ENCODE measurements at regions not wholly inside any gene's neighbourhood (a gene's known extent, or its start where the extent isn't known, plus 50 kb on each side); places are given as distances from the start of the nearest gene placed in this dataset.

GRCh38 chr21:38879912-38880576 is 74.3 kb downstream of the ETS2 start:
- TF ChIP-seq MAX (IDR thresholded peaks at IDR 0.05) = no peak
- TF ChIP-seq YY1 (IDR thresholded peaks at IDR 0.05; ENCODE audit: low read depth) = no peak
- TF ChIP-seq RAD21 (IDR thresholded peaks at IDR 0.05; ENCODE audit: low read depth) = no peak
- TF ChIP-seq EGR1 (IDR thresholded peaks at IDR 0.05) = no peak
- TF ChIP-seq TCF12 (IDR thresholded peaks at IDR 0.05; ENCODE audit: low read depth) = no peak
- TF ChIP-seq, protein P1, sequence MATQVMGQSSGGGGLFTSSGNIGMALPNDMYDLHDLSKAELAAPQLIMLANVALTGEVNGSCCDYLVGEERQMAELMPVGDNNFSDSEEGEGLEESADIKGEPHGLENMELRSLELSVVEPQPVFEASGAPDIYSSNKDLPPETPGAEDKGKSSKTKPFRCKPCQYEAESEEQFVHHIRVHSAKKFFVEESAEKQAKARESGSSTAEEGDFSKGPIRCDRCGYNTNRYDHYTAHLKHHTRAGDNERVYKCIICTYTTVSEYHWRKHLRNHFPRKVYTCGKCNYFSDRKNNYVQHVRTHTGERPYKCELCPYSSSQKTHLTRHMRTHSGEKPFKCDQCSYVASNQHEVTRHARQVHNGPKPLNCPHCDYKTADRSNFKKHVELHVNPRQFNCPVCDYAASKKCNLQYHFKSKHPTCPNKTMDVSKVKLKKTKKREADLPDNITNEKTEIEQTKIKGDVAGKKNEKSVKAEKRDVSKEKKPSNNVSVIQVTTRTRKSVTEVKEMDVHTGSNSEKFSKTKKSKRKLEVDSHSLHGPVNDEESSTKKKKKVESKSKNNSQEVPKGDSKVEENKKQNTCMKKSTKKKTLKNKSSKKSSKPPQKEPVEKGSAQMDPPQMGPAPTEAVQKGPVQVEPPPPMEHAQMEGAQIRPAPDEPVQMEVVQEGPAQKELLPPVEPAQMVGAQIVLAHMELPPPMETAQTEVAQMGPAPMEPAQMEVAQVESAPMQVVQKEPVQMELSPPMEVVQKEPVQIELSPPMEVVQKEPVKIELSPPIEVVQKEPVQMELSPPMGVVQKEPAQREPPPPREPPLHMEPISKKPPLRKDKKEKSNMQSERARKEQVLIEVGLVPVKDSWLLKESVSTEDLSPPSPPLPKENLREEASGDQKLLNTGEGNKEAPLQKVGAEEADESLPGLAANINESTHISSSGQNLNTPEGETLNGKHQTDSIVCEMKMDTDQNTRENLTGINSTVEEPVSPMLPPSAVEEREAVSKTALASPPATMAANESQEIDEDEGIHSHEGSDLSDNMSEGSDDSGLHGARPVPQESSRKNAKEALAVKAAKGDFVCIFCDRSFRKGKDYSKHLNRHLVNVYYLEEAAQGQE (IDR thresholded peaks at IDR 0.05; ENCODE audit: low read depth) = no peak
- TF ChIP-seq NFIC (IDR thresholded peaks at IDR 0.05) = no peak
- TF ChIP-seq CEBPB (IDR thresholded peaks at IDR 0.05) = no peak
- TF ChIP-seq ZBTB7A (IDR thresholded peaks at IDR 0.05; ENCODE audit: low read depth) = no peak
- TF ChIP-seq TEAD4 (IDR thresholded peaks at IDR 0.05) = no peak

DNA sequence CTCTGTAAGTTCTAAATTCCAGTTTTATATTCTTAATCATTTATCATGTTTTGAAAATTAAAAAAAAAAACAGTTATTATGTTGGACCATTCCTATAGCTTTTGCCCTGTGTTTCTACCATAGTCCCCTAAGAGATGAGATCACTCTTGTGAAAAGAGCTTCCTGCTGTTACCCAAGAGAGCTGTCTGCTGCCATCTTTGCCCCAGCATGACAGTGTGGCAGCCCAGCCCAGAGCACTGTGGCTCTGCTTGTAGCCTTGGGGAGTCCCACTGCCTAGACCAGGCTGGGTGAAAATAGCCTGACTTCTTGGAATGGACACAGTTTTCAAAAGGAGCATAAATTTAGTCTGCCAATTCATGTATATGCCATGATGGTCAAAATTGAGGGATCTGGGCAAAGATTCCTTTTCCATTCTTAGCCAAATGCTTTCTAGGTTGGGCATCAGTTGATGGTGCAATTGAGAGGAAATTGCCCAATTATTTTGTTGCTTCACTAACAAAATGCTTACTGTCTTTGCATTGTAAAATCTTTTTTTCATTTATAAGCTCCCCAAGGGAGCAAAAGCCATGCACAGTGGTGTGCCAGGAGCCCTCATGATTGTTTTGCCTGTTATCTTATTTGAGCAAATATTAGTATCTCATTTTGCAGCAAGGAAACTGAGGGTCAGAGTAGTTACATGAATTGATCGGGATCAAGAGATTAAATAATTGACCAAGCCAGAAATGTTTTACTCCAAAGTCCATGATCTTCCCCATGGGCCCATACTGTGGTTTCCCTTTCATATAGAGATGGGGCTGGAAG is 72.8 kb downstream of the ETS2 start:
- TF ChIP-seq TEAD4 (IDR thresholded peaks at IDR 0.05) (no peak), EGR1 (IDR thresholded peaks at IDR 0.05) (no peak), USF1 (IDR thresholded peaks at IDR 0.05) (no peak), CREB1 (IDR thresholded peaks at IDR 0.05; ENCODE audit: low read depth) (no peak), MAX (IDR thresholded peaks at IDR 0.05) (no peak), RAD21 (IDR thresholded peaks at IDR 0.05; ENCODE audit: low read depth) (no peak), NFIC (IDR thresholded peaks at IDR 0.05) (no peak), YY1 (IDR thresholded peaks at IDR 0.05; ENCODE audit: low read depth) (no peak), EP300 (IDR thresholded peaks at IDR 0.05; ENCODE audit: borderline replicate concordance) (no peak), CEBPB (IDR thresholded peaks at IDR 0.05) (no peak), TAF1 (IDR thresholded peaks at IDR 0.05; ENCODE audit: low read depth) (no peak), TCF12 (IDR thresholded peaks at IDR 0.05; ENCODE audit: low read depth) (no peak), ZBTB7A (IDR thresholded peaks at IDR 0.05; ENCODE audit: low read depth) (no peak), FOXM1 (IDR thresholded peaks at IDR 0.05; ENCODE audit: borderline replicate concordance, low read depth) (no peak)
- TF ChIP-seq, protein P1 (IDR thresholded peaks at IDR 0.05; ENCODE audit: low read depth) = no peak

DNA sequence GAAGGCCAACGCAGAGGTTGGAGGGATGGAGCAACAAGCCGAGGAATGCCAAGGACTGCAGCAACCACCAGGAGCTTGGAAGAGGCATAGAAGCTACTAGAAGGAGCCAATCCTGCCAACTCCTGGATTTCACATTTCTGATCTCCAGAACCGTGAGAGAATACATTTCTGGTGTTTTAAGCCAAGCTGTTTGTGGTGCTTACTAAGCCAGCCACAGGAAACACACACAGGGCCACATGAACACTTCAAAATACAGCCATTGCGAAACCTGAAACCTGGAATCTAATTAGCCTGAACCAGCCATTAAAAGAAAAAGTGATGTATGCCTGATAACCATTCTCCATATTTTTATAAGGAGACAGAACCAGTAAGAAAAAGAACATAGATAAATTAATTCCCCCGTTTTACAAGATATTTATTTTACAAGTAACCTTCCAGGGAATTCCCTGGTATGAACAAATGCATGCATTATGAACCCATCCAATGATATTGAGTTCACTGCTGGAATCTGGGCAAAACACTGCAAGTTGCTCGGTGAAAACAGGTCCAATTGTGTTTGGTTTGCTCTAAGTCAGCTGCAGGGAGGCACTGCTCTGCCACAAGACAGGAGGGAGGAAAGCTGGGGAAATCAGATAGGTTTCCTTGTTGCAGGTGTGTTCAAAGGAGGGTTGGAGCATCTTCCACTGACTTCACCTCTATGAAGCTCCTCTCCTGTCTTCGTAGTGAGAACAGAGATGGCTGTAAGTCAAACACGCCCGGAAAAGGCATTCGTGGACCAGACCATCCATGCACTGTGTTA is 70.2 kb downstream of the ETS2 start:
- TF ChIP-seq RAD21 (IDR thresholded peaks at IDR 0.05; ENCODE audit: low read depth) (no peak), EP300 (IDR thresholded peaks at IDR 0.05; ENCODE audit: borderline replicate concordance) (no peak), CEBPB (IDR thresholded peaks at IDR 0.05) (0 out of 2 replicates have a peak, but pooled peaks have one; percentile 16), CREB1 (IDR thresholded peaks at IDR 0.05; ENCODE audit: low read depth) (no peak)

All from Ishikawa (cell line).